HepG2 (cell line): ENCODE measurements at regions not wholly inside any gene's neighbourhood (a gene's known extent, or its start where the extent isn't known, plus 50 kb on each side); places are given as distances from the start of the nearest gene placed in this dataset.

Experiments
- GATA4 ChIP-seq: sonication (generic); IDR thresholded peaks from 2 replicates; pipeline ENCODE4 v1.6.1; 2016; ENCODE audit warnings: antibody characterized with exemption, low read depth, borderline replicate concordance
- HOMEZ ChIP-seq: IDR thresholded peaks from 2 replicates; pipeline ENCODE4 v1.6.1; 2016; ENCODE audit warnings: low read depth
- KDM2A ChIP-seq: sonication (generic); formaldehyde crosslinking; IDR thresholded peaks from 2 replicates; pipeline ENCODE4 v1.4.0; 2020; ENCODE audit warnings: low read depth, missing genetic modification reagents, borderline replicate concordance
- MIXL1 ChIP-seq: IDR thresholded peaks from 2 replicates; pipeline ENCODE4 v1.6.1; 2016
- MYC ChIP-seq: sonication (generic); formaldehyde crosslinking; IDR thresholded peaks from 2 replicates; pipeline ENCODE4 v1.9.0; 2021; ENCODE audit warnings: missing genetic modification reagents, borderline replicate concordance
- MYNN ChIP-seq: sonication (generic); formaldehyde crosslinking; IDR thresholded peaks from 2 replicates; pipeline ENCODE4 v1.4.0; 2020; ENCODE audit warnings: mild to moderate bottlenecking, low read depth, missing genetic modification reagents
- NR2F6 ChIP-seq, 2 experiments: IDR thresholded peaks; 2 replicates each; pipeline ENCODE4 v1.6.1; 2016; ENCODE audit warnings: antibody characterized with exemption in 1 of 2, mild to moderate bottlenecking in 1 of 2
- PCBP2 ChIP-seq: fragments of 200-400 bp; formaldehyde crosslinking; optimal IDR thresholded peaks from 2 replicates; pipeline ENCODE3; 2018; ENCODE audit warnings: low read length, low read depth; ENCODE audit not compliant: poor library complexity, severe bottlenecking
- RFX1 ChIP-seq: fragments of 450-650 bp; IDR thresholded peaks from 2 replicates; pipeline ENCODE4 v1.6.1; 2017
- TOPORS ChIP-seq: sonication (generic); formaldehyde crosslinking; IDR thresholded peaks from 2 replicates; pipeline ENCODE4 v1.8.0; 2023; ENCODE audit warnings: mild to moderate bottlenecking, missing genetic modification reagents
- TP53 ChIP-seq: sonication (generic); formaldehyde crosslinking; conservative IDR thresholded peaks from 2 replicates; pipeline ENCODE4 v1.4.0; 2020; ENCODE audit warnings: missing genetic modification reagents
- XRCC5 ChIP-seq: fragments of 200-400 bp; formaldehyde crosslinking; optimal IDR thresholded peaks from 2 replicates; pipeline ENCODE3; 2017; ENCODE audit warnings: mild to moderate bottlenecking, low read length
- ZKSCAN5 ChIP-seq: sonication (generic); formaldehyde crosslinking; IDR thresholded peaks from 2 replicates; pipeline ENCODE4 v1.5.1; 2020; ENCODE audit warnings: mild to moderate bottlenecking, missing genetic modification reagents
- ZNF136 ChIP-seq: sonication (generic); formaldehyde crosslinking; IDR thresholded peaks from 2 replicates; pipeline ENCODE4 v1.8.1; 2022; ENCODE audit warnings: low read depth, mild to moderate bottlenecking, moderate library complexity, missing genetic modification reagents
- ZNF264 ChIP-seq: sonication (generic); formaldehyde crosslinking; IDR thresholded peaks from 2 replicates; pipeline ENCODE4 v1.4.0; 2020; ENCODE audit warnings: missing genetic modification reagents
- ZNF44 ChIP-seq: sonication (generic); formaldehyde crosslinking; IDR thresholded peaks from 2 replicates; pipeline ENCODE4 v1.5.1; 2020; ENCODE audit warnings: mild to moderate bottlenecking, missing genetic modification reagents
- ZNF484 ChIP-seq: sonication (generic); formaldehyde crosslinking; IDR thresholded peaks from 2 replicates; pipeline ENCODE4 v1.5.1; 2020; ENCODE audit warnings: mild to moderate bottlenecking, low read depth, missing genetic modification reagents, borderline replicate concordance
- ZNF709 ChIP-seq: sonication (generic); formaldehyde crosslinking; IDR thresholded peaks from 2 replicates; pipeline ENCODE4 v1.5.0; 2020; ENCODE audit warnings: mild to moderate bottlenecking, missing genetic modification reagents
- TF ChIP-seq, protein P1 (sequence below): sonication (generic); formaldehyde crosslinking; IDR thresholded peaks from 2 replicates; pipeline ENCODE4 v1.4.0; 2020; ENCODE audit warnings: missing genetic modification reagents
- TF ChIP-seq, protein P2 (sequence below): sonication (generic); formaldehyde crosslinking; conservative IDR thresholded peaks from 2 replicates; pipeline ENCODE4 v1.5.0; 2020; ENCODE audit warnings: missing genetic modification reagents
- TF ChIP-seq, protein P3 (sequence below): IDR thresholded peaks from 2 replicates; pipeline ENCODE4 v1.6.1; 2012; ENCODE audit warnings: low read depth, low read length, improper control_type of control experiment
- TF ChIP-seq, protein P4 (sequence below): IDR thresholded peaks from 2 replicates; pipeline ENCODE4 v1.6.1; 2016; ENCODE audit warnings: mild to moderate bottlenecking, missing biosample characterization, missing genetic modification reagents

DNA sequence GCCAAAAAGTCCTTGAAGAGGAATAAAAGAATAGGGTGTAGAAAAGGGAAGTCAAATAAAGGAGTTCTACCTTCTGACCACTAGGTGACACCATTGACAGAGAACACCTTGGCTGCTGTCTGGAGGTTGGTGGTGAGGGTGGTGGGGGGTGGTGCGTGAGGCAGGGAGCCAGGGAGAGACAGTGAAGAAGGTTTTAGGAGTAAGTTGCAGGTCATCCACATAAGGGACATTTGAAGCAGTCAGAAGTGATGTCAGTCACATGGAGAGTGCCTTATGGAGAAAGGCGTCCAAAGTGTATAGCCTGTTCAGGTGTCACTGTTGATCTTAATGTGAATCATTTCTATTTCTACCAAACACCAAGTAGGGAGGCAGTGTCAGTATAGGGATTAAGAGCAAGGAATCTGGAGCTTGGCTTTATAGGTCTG, 279.3 kb upstream of the DDHD1 start (continued):
- TF ChIP-seq XRCC5 (peak; percentile 29), HOMEZ (CRISPR knock-in tag) (0 out of 2 replicates have a peak, but pooled peaks have one; percentile 19), ZKSCAN5 (no peak), MIXL1 (CRISPR knock-in tag) (0 out of 2 replicates have a peak, but pooled peaks have one; percentile 48), ZNF264 (CRISPR knock-in tag) (no peak), RFX1 (no peak), GATA4 (no peak), TP53 (CRISPR knock-in tag) (no peak), ZNF484 (CRISPR knock-in tag) (no peak), MYC (CRISPR knock-in tag) (no peak), NR2F6 (IDR thresholded peaks at IDR 0.05) (no peak), NR2F6 (CRISPR knock-in tag; IDR thresholded peaks at IDR 0.05) (no peak), PCBP2 (no peak), ZNF709 (CRISPR knock-in tag) (no peak), ZNF136 (CRISPR knock-in tag) (no peak), MYNN (CRISPR knock-in tag) (no peak), ZNF44 (no peak), TOPORS (no peak), KDM2A (CRISPR knock-in tag) (no peak)
- TF ChIP-seq, protein P1, sequence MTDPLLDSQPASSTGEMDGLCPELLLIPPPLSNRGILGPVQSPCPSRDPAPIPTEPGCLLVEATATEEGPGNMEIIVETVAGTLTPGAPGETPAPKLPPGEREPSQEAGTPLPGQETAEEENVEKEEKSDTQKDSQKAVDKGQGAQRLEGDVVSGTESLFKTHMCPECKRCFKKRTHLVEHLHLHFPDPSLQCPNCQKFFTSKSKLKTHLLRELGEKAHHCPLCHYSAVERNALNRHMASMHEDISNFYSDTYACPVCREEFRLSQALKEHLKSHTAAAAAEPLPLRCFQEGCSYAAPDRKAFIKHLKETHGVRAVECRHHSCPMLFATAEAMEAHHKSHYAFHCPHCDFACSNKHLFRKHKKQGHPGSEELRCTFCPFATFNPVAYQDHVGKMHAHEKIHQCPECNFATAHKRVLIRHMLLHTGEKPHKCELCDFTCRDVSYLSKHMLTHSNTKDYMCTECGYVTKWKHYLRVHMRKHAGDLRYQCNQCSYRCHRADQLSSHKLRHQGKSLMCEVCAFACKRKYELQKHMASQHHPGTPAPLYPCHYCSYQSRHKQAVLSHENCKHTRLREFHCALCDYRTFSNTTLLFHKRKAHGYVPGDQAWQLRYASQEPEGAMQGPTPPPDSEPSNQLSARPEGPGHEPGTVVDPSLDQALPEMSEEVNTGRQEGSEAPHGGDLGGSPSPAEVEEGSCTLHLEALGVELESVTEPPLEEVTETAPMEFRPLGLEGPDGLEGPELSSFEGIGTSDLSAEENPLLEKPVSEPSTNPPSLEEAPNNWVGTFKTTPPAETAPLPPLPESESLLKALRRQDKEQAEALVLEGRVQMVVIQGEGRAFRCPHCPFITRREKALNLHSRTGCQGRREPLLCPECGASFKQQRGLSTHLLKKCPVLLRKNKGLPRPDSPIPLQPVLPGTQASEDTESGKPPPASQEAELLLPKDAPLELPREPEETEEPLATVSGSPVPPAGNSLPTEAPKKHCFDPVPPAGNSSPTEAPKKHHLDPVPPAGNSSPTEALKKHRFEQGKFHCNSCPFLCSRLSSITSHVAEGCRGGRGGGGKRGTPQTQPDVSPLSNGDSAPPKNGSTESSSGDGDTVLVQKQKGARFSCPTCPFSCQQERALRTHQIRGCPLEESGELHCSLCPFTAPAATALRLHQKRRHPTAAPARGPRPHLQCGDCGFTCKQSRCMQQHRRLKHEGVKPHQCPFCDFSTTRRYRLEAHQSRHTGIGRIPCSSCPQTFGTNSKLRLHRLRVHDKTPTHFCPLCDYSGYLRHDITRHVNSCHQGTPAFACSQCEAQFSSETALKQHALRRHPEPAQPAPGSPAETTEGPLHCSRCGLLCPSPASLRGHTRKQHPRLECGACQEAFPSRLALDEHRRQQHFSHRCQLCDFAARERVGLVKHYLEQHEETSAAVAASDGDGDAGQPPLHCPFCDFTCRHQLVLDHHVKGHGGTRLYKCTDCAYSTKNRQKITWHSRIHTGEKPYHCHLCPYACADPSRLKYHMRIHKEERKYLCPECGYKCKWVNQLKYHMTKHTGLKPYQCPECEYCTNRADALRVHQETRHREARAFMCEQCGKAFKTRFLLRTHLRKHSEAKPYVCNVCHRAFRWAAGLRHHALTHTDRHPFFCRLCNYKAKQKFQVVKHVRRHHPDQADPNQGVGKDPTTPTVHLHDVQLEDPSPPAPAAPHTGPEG (CRISPR knock-in tag), result no peak
- TF ChIP-seq, protein P2, sequence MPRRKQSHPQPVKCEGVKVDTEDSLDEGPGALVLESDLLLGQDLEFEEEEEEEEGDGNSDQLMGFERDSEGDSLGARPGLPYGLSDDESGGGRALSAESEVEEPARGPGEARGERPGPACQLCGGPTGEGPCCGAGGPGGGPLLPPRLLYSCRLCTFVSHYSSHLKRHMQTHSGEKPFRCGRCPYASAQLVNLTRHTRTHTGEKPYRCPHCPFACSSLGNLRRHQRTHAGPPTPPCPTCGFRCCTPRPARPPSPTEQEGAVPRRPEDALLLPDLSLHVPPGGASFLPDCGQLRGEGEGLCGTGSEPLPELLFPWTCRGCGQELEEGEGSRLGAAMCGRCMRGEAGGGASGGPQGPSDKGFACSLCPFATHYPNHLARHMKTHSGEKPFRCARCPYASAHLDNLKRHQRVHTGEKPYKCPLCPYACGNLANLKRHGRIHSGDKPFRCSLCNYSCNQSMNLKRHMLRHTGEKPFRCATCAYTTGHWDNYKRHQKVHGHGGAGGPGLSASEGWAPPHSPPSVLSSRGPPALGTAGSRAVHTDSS, result no peak
- TF ChIP-seq, protein P3, sequence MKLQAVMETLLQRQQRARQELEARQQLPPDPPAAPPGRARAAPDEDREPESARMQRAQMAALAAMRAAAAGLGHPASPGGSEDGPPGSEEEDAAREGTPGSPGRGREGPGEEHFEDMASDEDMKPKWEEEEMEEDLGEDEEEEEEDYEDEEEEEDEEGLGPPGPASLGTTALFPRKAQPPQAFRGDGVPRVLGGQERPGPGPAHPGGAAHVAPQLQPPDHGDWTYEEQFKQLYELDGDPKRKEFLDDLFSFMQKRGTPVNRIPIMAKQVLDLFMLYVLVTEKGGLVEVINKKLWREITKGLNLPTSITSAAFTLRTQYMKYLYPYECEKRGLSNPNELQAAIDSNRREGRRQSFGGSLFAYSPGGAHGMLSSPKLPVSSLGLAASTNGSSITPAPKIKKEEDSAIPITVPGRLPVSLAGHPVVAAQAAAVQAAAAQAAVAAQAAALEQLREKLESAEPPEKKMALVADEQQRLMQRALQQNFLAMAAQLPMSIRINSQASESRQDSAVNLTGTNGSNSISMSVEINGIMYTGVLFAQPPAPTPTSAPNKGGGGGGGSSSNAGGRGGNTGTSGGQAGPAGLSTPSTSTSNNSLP, result no peak
- TF ChIP-seq, protein P4, sequence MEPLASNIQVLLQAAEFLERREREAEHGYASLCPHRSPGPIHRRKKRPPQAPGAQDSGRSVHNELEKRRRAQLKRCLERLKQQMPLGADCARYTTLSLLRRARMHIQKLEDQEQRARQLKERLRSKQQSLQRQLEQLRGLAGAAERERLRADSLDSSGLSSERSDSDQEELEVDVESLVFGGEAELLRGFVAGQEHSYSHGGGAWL, result no peak
